Loucy (cell line): ENCODE measurements at regions not wholly inside any gene's neighbourhood (a gene's known extent, or its start where the extent isn't known, plus 50 kb on each side); places are given as distances from the start of the nearest gene placed in this dataset.

Experiments
- H2AFZ ChIP-seq: fragments of 200-600 bp; sonication (generic); 2 replicates; pipeline ENCODE4 v1.6.0; 2016; ENCODE audit warnings: antibody characterized with exemption, mild to moderate bottlenecking, low read length, moderate library complexity
- H3F3A ChIP-seq: fragments of 200-600 bp; 2 replicates; pipeline ENCODE4 v1.6.0; 2016; ENCODE audit warnings: antibody characterized with exemption, low read depth, mild to moderate bottlenecking
- H3K27me3 ChIP-seq: fragments of 200-600 bp; sonication (generic); 2 replicates; pipeline ENCODE4 v1.6.1; 2014; ENCODE audit warnings: low read length, mild to moderate bottlenecking; ENCODE audit not compliant: insufficient read depth, poor library complexity, severe bottlenecking
- H3K36me3 ChIP-seq: fragments of 200-600 bp; sonication (generic); 2 replicates; pipeline ENCODE4 v1.6.1; 2016; ENCODE audit warnings: low read length; ENCODE audit not compliant: insufficient read depth
- H3K4me1 ChIP-seq: fragments of 200-600 bp; sonication (generic); 2 replicates; pipeline ENCODE4 v1.5.1; 2014; ENCODE audit warnings: low read length, mild to moderate bottlenecking; ENCODE audit not compliant: insufficient read depth, poor library complexity, severe bottlenecking
- H3K4me2 ChIP-seq: fragments of 200-600 bp; sonication (generic); 2 replicates; pipeline ENCODE4 v1.6.0; 2014; ENCODE audit warnings: antibody characterized with exemption, low read length, low read depth, mild to moderate bottlenecking; ENCODE audit not compliant: poor library complexity, severe bottlenecking
- H3K4me3 ChIP-seq: fragments of 200-600 bp; sonication (generic); 2 replicates; pipeline ENCODE4 v1.5.1; 2014; ENCODE audit warnings: low read length, mild to moderate bottlenecking, mixed read lengths; ENCODE audit not compliant: poor library complexity, severe bottlenecking
- H3K79me2 ChIP-seq: fragments of 200-600 bp; sonication (generic); 2 replicates; pipeline ENCODE4 v1.6.1; 2014; ENCODE audit warnings: low read length; ENCODE audit not compliant: insufficient read depth
- H3K9ac ChIP-seq: fragments of 200-600 bp; sonication (generic); 2 replicates; pipeline ENCODE4 v1.6.0; 2014; ENCODE audit warnings: mild to moderate bottlenecking, low read depth, low read length, moderate library complexity; ENCODE audit not compliant: poor library complexity, severe bottlenecking
- H3K9me2 ChIP-seq: fragments of 200-600 bp; sonication (generic); replicated peaks from 2 replicates; pipeline ENCODE4 v1.6.1; 2016; ENCODE audit warnings: low read depth, low read length, mixed read lengths
- H3K9me3 ChIP-seq: fragments of 200-600 bp; sonication (generic); 2 replicates; pipeline ENCODE4 v1.6.1; 2014; ENCODE audit warnings: mild to moderate bottlenecking, antibody characterized with exemption, low read length, low read depth; ENCODE audit not compliant: insufficient read depth
- H4K20me1 ChIP-seq: fragments of 200-600 bp; sonication (generic); 2 replicates; pipeline ENCODE4 v1.6.0; 2014; ENCODE audit warnings: antibody characterized with exemption, low read length, mild to moderate bottlenecking; ENCODE audit not compliant: insufficient read depth, poor library complexity, severe bottlenecking
- CTCF ChIP-seq: fragments of 200-600 bp; sonication (generic); conservative IDR thresholded peaks from 2 replicates; pipeline ENCODE4 v1.5.1; 2014; ENCODE audit warnings: mild to moderate bottlenecking, antibody characterized with exemption, low read length
- EZH2phosphoT487 ChIP-seq: fragments of 200-600 bp; IDR thresholded peaks from 2 replicates; pipeline ENCODE4 v1.6.1; 2018; ENCODE audit warnings: antibody characterized with exemption, mild to moderate bottlenecking, moderate library complexity, borderline replicate concordance

DNA sequence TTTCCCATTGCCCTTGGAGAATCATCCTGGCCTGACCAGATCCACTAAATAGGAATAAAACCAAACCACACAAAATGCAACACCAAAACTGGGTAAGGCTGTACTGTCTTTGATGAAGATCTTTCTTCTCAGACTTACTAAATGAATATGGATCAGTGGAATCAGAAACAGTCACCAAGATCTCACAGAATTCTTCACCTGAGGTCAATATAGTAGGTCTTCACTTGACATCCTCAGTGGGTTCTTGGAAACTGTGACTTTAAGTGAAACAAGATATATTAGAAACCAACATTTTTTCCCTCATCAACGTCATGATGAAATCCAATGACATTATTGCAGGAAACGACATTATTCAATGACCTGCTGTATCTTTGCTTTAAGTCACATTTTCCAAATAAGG is 526.2 kb downstream of the FUT8 start:
- H3K4me3 ChIP-seq, result no peak overlapping the region

DNA sequence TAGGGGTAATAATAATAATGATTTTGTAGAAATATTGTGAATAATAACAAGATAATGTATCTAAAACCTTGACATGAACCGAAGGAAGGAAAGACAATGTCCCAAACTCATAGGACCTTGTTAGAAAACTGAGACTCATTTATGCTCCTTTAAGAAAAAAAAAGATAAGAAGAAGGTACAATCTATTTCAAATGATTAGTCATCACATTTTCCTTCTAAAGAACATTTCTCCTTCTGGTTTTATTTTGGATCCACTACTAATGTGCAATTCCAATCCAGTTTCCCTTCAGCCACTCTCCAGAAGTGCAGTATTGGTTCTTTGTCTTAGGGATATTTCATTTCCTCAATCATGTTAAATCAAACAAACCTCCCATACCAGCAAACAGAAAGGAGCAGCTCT is 526.7 kb downstream of the FUT8 start:
- H4K20me1 ChIP-seq, result no peaks in the 10 kb centered on the region
- peaks cover 33% of the 10 kb centered on the region for H3K4me1 ChIP-seq
- no peaks in the 10 kb centered on the region for H3K36me3 ChIP-seq
- no peak overlapping the region for H3K9ac ChIP-seq
- H3K9me2 ChIP-seq, result no peaks in the 10 kb centered on the region
- no peaks in the 10 kb centered on the region for H3F3A ChIP-seq
- H3K9me3 ChIP-seq, result no peaks in the 10 kb centered on the region
- no peaks in the 10 kb centered on the region for H3K27me3 ChIP-seq
- no peak overlapping the region for H3K4me2 ChIP-seq
- no peak overlapping the region for H2AFZ ChIP-seq
- TF ChIP-seq EZH2phosphoT487, result no peak
- no peak for TF ChIP-seq CTCF
- H3K4me3 ChIP-seq, result no peak overlapping the region
- no peaks in the 10 kb centered on the region for H3K79me2 ChIP-seq

More for the DNA sequence above, 526.2 kb downstream of the FUT8 start:
- Histone ChIP-seq H3K79me2 (no peaks in the 10 kb centered on the region), H2AFZ (no peak overlapping the region), H3K9me2 (no peaks in the 10 kb centered on the region), H3K9ac (no peak overlapping the region), H3K4me2 (no peak overlapping the region), H3K9me3 (no peaks in the 10 kb centered on the region), H3K27me3 (no peaks in the 10 kb centered on the region), H4K20me1 (no peaks in the 10 kb centered on the region), H3K36me3 (no peaks in the 10 kb centered on the region), H3F3A (no peaks in the 10 kb centered on the region), H3K4me1 (peaks cover 32% of the 10 kb centered on the region)
- TF ChIP-seq CTCF (no peak), EZH2phosphoT487 (no peak)

- Histone ChIP-seq H3K4me3 (no peak overlapping the region), H3K9ac (no peak overlapping the region), H4K20me1 (no peaks in the 10 kb centered on the region)
These were observed 527.7 kb downstream of the FUT8 start for GRCh38 chr14:65940056-65940735.

More at GRCh38 chr14:65940056-65940735, 527.7 kb downstream of the FUT8 start:
- Histone ChIP-seq H3K79me2 (no peaks in the 10 kb centered on the region), H2AFZ (no peak overlapping the region), H3K36me3 (no peaks in the 10 kb centered on the region), H3K4me1 (peaks cover 43% of the 10 kb centered on the region), H3K9me3 (no peaks in the 10 kb centered on the region), H3K27me3 (no peaks in the 10 kb centered on the region), H3F3A (no peaks in the 10 kb centered on the region), H3K4me2 (no peak overlapping the region), H3K9me2 (no peaks in the 10 kb centered on the region)
- TF ChIP-seq CTCF (peak; percentile 65), EZH2phosphoT487 (no peak)
